HG02938 (cell line): ENCODE measurements at regions not wholly inside any gene's neighbourhood (a gene's known extent, or its start where the extent isn't known, plus 50 kb on each side); places are given as distances from the start of the nearest gene placed in this dataset.
"Not testable (repeated sequence)": the region's sequence is repeated elsewhere in the genome, so short reads cannot be mapped to it uniquely, and the experiment has no call there.

Source experiments
- ATAC-seq: cut with Tn5 transposase; IDR thresholded peaks from one replicate; pipeline ENCODE4 v1.9.1; 2021; ENCODE audit warnings: mild to moderate bottlenecking, moderate library complexity; ENCODE audit not compliant: unreplicated experiment

- no peak for ATAC-seq
Observed at GRCh38 chr13:87975035-87975434, 303.9 kb downstream of the SLITRK5 start.

- not testable (repeated sequence) for ATAC-seq
Observed at GRCh38 chr13:87976650-87977049, 305.5 kb downstream of the SLITRK5 start.

GRCh38 chr13:87981416-87981815 lies 310.2 kb downstream of the SLITRK5 start:
- ATAC-seq = no peak

- no peak for ATAC-seq
Observed at GRCh38 chr13:87982400-87982799, 311.2 kb downstream of the SLITRK5 start.

- no peak for ATAC-seq
Observed at GRCh38 chr13:87986639-87987250, 315.6 kb downstream of the SLITRK5 start.

- ATAC-seq = no peak
Observed at GRCh38 chr13:87998081-87998480, 326.9 kb downstream of the SLITRK5 start.

GRCh38 chr13:87999240-87999700 lies 328.1 kb downstream of the SLITRK5 start:
- ATAC-seq = no peak

GRCh38 chr13:87999788-88000187 lies 328.6 kb downstream of the SLITRK5 start:
- no peak for ATAC-seq

- no peak for ATAC-seq
Observed at GRCh38 chr13:88000239-88000638, 329.1 kb downstream of the SLITRK5 start.

GRCh38 chr13:88000787-88001186 lies 329.6 kb downstream of the SLITRK5 start:
- ATAC-seq = no peak

GRCh38 chr13:88005188-88005587 lies 334.0 kb downstream of the SLITRK5 start:
- ATAC-seq = no peak

- ATAC-seq = no peak
Observed at GRCh38 chr13:88014527-88014926, 343.4 kb downstream of the SLITRK5 start.

- no peak for ATAC-seq
Observed at GRCh38 chr13:88022431-88023208, 351.4 kb downstream of the SLITRK5 start.

- ATAC-seq = no peak
Observed at GRCh38 chr13:88026241-88026640, 355.1 kb downstream of the SLITRK5 start.

GRCh38 chr13:88031980-88032559 lies 360.9 kb downstream of the SLITRK5 start:
- ATAC-seq = no peak

GRCh38 chr13:88036205-88036604 lies 365.0 kb downstream of the SLITRK5 start:
- ATAC-seq = not testable (repeated sequence)

GRCh38 chr13:88042489-88042888 lies 371.3 kb downstream of the SLITRK5 start:
- ATAC-seq = no peak

- ATAC-seq = no peak
Observed at GRCh38 chr13:88051746-88052482, 380.7 kb downstream of the SLITRK5 start.

- no peak for ATAC-seq
Observed at GRCh38 chr13:88063741-88064140, 392.6 kb downstream of the SLITRK5 start.

GRCh38 chr13:88066847-88067246 lies 395.7 kb downstream of the SLITRK5 start:
- ATAC-seq = no peak

- no peak for ATAC-seq
Observed at GRCh38 chr13:88068316-88068715, 397.1 kb downstream of the SLITRK5 start.
